Right atrium auricular region (tissue), 2 donors: ENCODE measurements at regions not wholly inside any gene's neighbourhood (a gene's known extent, or its start where the extent isn't known, plus 50 kb on each side); places are given as distances from the start of the nearest gene placed in this dataset.

ENCODE experiments used
- DNase-seq: peaks from one replicate; pipeline ENCODE4 v3.0.0-alpha.2; 2019; ENCODE audit warnings: low spot score
- H3K27ac ChIP-seq, 2 donors: fragments of 200-600 bp; sonication (generic); 1 replicate in 1 of 2; 2 replicates in 1 of 2; pipeline ENCODE4 v1.5.1; 2016 to 2019
- H3K27me3 ChIP-seq, 2 donors: fragments of 200-600 bp; sonication (generic); one replicate each; pipeline versions ENCODE4 v1.5.1 to v1.6.0; 2017 to 2019
- H3K36me3 ChIP-seq: fragments of 200-600 bp; sonication (generic); one replicate; pipeline ENCODE4 v1.5.1; 2016
- H3K4me1 ChIP-seq, 2 donors: fragments of 200-600 bp; sonication (generic); one replicate each; pipeline versions ENCODE4 v1.5.1 to v1.6.0; 2017 to 2019
- H3K4me3 ChIP-seq, 2 donors: fragments of 200-600 bp; sonication (generic); 1 replicate in 1 of 2; 2 replicates in 1 of 2; pipeline ENCODE4 v1.5.1; 2017 to 2019; ENCODE audit warnings: mild to moderate bottlenecking in 1 of 2, moderate library complexity in 1 of 2
- H3K9me3 ChIP-seq, 2 donors: fragments of 200-600 bp; sonication (generic); one replicate each; pipeline ENCODE4 v1.5.1; 2019
- CTCF ChIP-seq, 2 donors: fragments of 200-600 bp; sonication (generic); IDR thresholded peaks; one replicate each; pipeline ENCODE4 v1.5.1; 2019; ENCODE audit warnings: antibody characterized with exemption in 2 of 2

- Histone ChIP-seq H3K27ac (no peak overlapping the region), H3K36me3 (no peaks in the 10 kb centered on the region), H3K27me3 (no peaks in the 10 kb centered on the region), H3K4me1 (no peaks in the 10 kb centered on the region), H3K4me3 (no peak overlapping the region), H3K9me3 (no peaks in the 10 kb centered on the region)
- TF ChIP-seq CTCF (IDR thresholded peaks at IDR 0.05) = no peak
- no peak for DNase-seq
Measured at GRCh38 chr3:145188079-145188770, 972.8 kb downstream of the PLOD2 start.

DNA sequence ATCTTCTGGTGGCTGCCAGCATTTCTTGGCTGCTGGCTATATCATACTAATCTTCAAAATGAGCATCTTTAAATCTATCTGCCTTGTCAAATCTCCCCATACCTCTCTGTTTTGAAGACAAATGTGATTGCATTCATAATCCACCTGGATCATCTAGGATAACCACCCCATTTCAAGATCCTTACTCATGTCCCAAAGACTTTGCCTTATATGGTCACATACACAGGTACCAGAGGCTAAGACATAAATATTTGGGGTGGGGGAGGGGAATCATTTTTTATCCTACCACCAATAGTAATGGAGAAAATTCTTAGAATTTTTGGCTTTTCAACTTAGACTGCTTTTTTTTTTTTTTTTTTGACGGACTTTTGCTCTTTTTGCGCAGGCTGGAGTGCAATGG, 970.8 kb downstream of the PLOD2 start:
- no peak for TF ChIP-seq CTCF (IDR thresholded peaks at IDR 0.05)
- Histone ChIP-seq H3K36me3 (no peaks in the 10 kb centered on the region), H3K27ac (no peak overlapping the region), H3K4me1 (no peaks in the 10 kb centered on the region), H3K4me3 (no peak overlapping the region), H3K9me3 (no peaks in the 10 kb centered on the region), H3K27me3 (no peaks in the 10 kb centered on the region)
- DNase-seq = no peak

GRCh38 chr3:145190761-145191160, 970.2 kb downstream of the PLOD2 start:
- H3K9me3 ChIP-seq = no peaks in the 10 kb centered on the region
- no peaks in the 10 kb centered on the region for H3K27me3 ChIP-seq
- H3K4me3 ChIP-seq = no peak overlapping the region
- no peak for TF ChIP-seq CTCF (IDR thresholded peaks at IDR 0.05)
- H3K36me3 ChIP-seq = no peaks in the 10 kb centered on the region
- no peaks in the 10 kb centered on the region for H3K4me1 ChIP-seq
- no peak for DNase-seq
- H3K27ac ChIP-seq = no peak overlapping the region

GRCh38 chr3:145191543-145191942, 969.4 kb downstream of the PLOD2 start:
- no peak for TF ChIP-seq CTCF (IDR thresholded peaks at IDR 0.05)
- DNase-seq = no peak
- Histone ChIP-seq H3K27ac (no peak overlapping the region), H3K36me3 (no peaks in the 10 kb centered on the region), H3K9me3 (no peaks in the 10 kb centered on the region), H3K27me3 (no peaks in the 10 kb centered on the region), H3K4me3 (no peak overlapping the region), H3K4me1 (no peaks in the 10 kb centered on the region)

GRCh38 chr3:145197051-145197820, 963.7 kb downstream of the PLOD2 start:
- no peaks in the 10 kb centered on the region for H3K4me1 ChIP-seq
- no peak for DNase-seq
- no peak overlapping the region for H3K4me3 ChIP-seq
- no peaks in the 10 kb centered on the region for H3K36me3 ChIP-seq
- peaks cover 0 to 19% of the 10 kb centered on the region in 2 donors for H3K9me3 ChIP-seq
- no peak for TF ChIP-seq CTCF (IDR thresholded peaks at IDR 0.05)
- no peak overlapping the region for H3K27ac ChIP-seq
- H3K27me3 ChIP-seq = no peaks in the 10 kb centered on the region
